GM12864 (cell line): ENCODE measurements at regions not wholly inside any gene's neighbourhood (a gene's known extent, or its start where the extent isn't known, plus 50 kb on each side); places are given as distances from the start of the nearest gene placed in this dataset.

Experiments used
- DNase-seq: peaks from one replicate; pipeline ENCODE4 v3.0.0-alpha.2; 2011; ENCODE audit warnings: low read depth
- H3K4me3 ChIP-seq: 2 replicates; pipeline ENCODE4 v1.5.1; 2011; ENCODE audit warnings: mild to moderate bottlenecking, low read depth, low read length, control low read depth
- CTCF ChIP-seq: IDR thresholded peaks from 2 replicates; pipeline ENCODE4 v1.5.1; 2011; ENCODE audit warnings: low read depth, mild to moderate bottlenecking, moderate library complexity, low read length, control low read depth, inconsistent platforms; ENCODE audit errors: missing control alignments

DNA sequence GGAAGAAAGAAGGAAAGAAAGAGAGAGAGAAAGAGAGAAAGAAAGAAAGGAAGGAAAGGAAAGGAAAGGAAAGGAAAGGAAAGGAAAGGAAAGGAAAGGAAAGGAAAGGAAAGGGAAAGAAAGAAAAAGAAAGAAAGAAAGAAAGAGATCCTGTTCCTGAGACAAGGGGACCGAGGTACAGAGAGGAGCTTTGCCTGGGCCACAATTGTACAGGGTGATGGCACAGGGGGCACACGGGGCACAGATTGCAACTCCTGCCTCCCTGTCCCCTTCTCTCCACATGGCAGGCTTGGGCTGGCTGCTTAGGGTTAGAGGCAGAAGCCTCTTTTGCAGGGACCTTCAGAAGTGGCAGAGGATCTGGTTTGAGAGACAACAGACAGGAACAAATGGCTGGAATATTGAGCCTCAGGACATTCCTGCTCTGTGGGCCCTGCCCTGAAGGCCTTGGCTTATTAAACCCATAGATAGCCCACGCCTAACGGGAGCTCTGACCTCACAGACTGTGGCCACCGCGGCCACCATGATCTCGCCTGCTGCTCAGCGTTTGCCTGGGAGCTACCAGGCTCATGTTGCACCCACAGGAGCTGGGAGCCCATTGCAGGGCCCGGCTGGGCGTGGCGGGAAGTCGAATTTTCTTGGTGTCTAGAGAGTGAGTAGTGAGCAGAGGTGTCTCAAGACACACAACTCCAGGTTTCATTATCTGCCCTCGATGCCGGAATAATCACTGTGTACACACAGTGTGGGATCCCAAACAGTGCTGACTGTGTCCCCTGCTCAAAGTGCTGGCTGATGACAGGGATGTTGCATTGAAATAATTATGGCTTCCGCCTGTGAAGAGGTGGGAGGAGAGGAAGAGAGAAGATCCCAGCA lies 147.9 kb upstream of the NCOR2 start:
- no peak for TF ChIP-seq CTCF
- no peak overlapping the region for H3K4me3 ChIP-seq
- DNase-seq, result no peak

GRCh38 chr12:124713436-124714082 lies 146.1 kb upstream of the NCOR2 start:
- TF ChIP-seq CTCF, result no peak
- H3K4me3 ChIP-seq, result peak overlapping the region; percentile 16
- DNase-seq, result peak; percentile 79

- no peak for DNase-seq
- no peak for TF ChIP-seq CTCF
Observed at GRCh38 chr12:124713041-124713435, 145.6 kb upstream of the NCOR2 start.

GRCh38 chr12:124711344-124711743 lies 143.9 kb upstream of the NCOR2 start:
- no peak for TF ChIP-seq CTCF
- no peak overlapping the region for H3K4me3 ChIP-seq
- no peak for DNase-seq

More at GRCh38 chr12:124713041-124713435, 145.6 kb upstream of the NCOR2 start:
- H3K4me3 ChIP-seq, result peak overlapping the region; percentile 16; the same call in 1 of the 2 replicates

DNA sequence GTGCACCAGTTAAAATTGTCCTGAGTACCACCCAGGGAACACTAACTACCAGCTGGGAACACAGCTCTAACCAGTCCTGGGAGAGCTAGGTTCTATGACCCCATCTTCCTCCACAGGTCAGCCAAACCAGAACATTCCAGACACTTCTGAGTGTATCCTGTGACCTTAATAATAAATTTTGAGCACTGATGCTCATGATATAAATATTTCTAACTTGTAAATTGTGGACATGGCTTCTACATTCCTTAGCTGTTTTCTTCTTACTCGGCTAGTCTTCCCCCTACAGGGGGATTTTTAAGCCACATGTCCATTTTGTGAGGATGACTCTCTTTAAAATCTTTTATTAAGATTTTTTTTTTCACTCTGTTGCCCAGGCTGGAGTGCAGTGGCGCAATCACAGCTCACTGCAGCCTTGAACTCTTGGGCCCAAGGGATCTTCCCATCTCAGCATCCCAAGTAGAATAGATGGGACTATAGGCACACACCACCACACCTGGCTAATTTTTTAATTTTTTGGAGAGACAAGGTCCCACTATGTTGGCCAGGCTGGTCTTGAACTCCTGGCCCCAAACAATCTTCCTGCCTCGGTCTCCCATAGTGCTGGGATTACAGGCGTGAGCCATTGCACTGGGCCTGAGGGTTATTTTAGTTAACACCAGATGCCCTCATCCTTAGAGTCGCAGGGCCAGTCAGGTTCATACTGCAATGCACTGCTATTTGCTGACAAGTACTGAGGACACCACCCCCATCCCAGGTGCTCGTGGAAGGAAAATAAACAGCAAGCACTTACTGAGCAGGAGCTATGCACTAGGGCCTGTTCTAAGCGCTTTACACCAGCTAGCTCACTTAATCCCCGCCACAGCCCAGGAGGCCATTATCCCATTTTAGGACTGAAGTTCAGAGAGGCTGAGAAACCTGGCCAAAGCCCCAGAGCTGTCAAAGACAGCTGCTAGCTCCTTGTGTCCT lies 142.6 kb upstream of the NCOR2 start:
- H3K4me3 ChIP-seq, result no peak overlapping the region
- TF ChIP-seq CTCF, result no peak
- no peak for DNase-seq

- DNase-seq, result no peak
- no peak for TF ChIP-seq CTCF
- H3K4me3 ChIP-seq, result no peak overlapping the region
Observed at GRCh38 chr12:124707316-124707715, 139.9 kb upstream of the NCOR2 start.
